HUES64 (cell line): ENCODE measurements at regions not wholly inside any gene's neighbourhood (a gene's known extent, or its start where the extent isn't known, plus 50 kb on each side); places are given as distances from the start of the nearest gene placed in this dataset.
"Not testable (repeated sequence)": the region's sequence is repeated elsewhere in the genome, so short reads cannot be mapped to it uniquely, and the experiment has no call there.

Experiments
- H3K27ac ChIP-seq: 2 replicates; pipeline ENCODE4 v1.7.0; 2013; ENCODE audit warnings: low read depth, low read length, inconsistent platforms
- H3K27me3 ChIP-seq: 2 replicates; pipeline ENCODE4 v1.6.1; 2013; ENCODE audit warnings: mild to moderate bottlenecking, low read length; ENCODE audit not compliant: insufficient read depth
- H3K36me3 ChIP-seq: 2 replicates; pipeline ENCODE4 v1.6.1; 2013; ENCODE audit warnings: mild to moderate bottlenecking, low read length; ENCODE audit not compliant: insufficient read depth
- H3K4me1 ChIP-seq: 2 replicates; pipeline ENCODE4 v1.6.1; 2013; ENCODE audit warnings: mild to moderate bottlenecking, low read length, moderate library complexity; ENCODE audit not compliant: insufficient read depth
- H3K4me3 ChIP-seq: 2 replicates; pipeline ENCODE4 v1.5.1; 2013; ENCODE audit warnings: mild to moderate bottlenecking, low read length, moderate library complexity
- H3K9ac ChIP-seq: 2 replicates; pipeline ENCODE4 v1.6.1; 2013; ENCODE audit warnings: mild to moderate bottlenecking, low read depth, low read length
- H3K9me3 ChIP-seq: 2 replicates; pipeline ENCODE4 v1.6.1; 2013; ENCODE audit warnings: low read depth, low read length; ENCODE audit not compliant: insufficient read depth
- WGBS: fragments of 150-250, 120-280 bp; methylation state at CpG from one replicate; pipeline ENCODE4 v1.1.7; 2013; ENCODE audit warnings: missing lambda C conversion rate; 5-methylcytosine and 5-hydroxymethylcytosine counted together

DNA sequence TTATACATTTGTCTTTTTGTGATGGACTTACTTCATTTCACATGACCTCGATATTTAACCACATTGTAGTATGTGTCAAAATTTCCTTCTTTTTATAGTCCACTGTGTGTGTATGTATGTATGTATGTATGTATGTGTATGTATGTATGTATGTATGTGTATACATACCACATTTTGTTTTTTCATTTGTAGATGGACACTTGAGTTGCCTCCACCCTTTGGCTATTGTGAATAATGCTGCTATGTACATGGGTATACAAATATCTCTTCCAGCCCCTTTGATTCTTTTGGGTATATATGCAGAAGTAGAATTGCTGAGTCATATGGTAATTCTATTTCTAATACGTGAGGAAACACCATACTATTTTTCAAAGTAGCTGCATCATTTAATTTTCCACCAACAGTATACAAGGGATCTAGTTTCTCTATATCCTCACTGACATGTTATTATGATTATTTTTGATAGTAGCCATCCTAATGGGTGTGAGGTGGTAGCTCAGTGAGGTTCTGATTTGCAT lies 228.2 kb downstream of the OPA1 start:
- peaks cover 31% of the 10 kb centered on the region for H3K4me1 ChIP-seq
- H3K27ac ChIP-seq: no peak overlapping the region
- no CpG with 5 or more reads among the region's 2 CpGs for WGBS
- peaks cover 3% of the 10 kb centered on the region; the same call in 1 of the 2 replicates for H3K9me3 ChIP-seq
- no peak overlapping the region for H3K4me3 ChIP-seq
- H3K27me3 ChIP-seq: peaks cover 4% of the 10 kb centered on the region
- H3K36me3 ChIP-seq: no peaks in the 10 kb centered on the region
- no peak overlapping the region for H3K9ac ChIP-seq

DNA sequence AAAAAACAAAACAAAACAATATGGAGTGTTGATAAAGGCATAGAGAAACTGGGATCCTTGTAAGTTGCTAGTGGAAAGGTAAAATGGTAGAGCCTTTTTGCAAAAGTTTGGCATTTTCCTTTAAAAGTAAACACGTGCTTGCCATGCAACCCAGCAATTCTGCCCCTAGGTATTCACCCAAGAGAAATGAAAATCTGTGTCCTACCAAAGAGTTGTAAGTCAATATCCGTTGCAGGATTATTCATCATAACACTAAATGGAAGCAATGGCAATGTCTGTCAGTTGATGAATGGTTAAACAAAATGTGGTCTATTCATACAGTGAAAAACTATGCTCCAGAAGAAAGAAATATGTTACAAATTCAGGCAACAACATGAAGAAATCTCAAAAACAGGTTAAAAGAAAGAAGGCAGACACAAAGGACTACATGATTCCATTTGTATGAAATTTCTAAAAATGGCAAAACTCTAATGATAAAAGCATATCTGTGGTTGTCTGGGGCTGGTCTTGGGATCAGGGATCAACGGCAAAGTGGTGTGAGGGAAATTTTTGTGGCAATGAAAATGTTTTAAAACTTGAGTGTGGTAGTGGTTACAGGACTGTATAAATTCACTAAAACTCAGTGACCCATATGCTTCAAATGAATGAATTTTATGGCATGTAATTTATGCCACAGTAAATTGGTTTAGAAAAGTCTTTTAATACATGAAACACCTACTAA lies 229.6 kb downstream of the OPA1 start:
- Histone ChIP-seq H3K27me3 (peaks cover 3% of the 10 kb centered on the region), H3K36me3 (no peaks in the 10 kb centered on the region), H3K27ac (no peak overlapping the region), H3K9ac (no peak overlapping the region), H3K4me3 (no peak overlapping the region), H3K9me3 (peaks cover 3% of the 10 kb centered on the region; the same call in 1 of the 2 replicates), H3K4me1 (peaks cover 31% of the 10 kb centered on the region)
- WGBS: 87% methylated on average over 3 of the region's 3 CpGs

DNA sequence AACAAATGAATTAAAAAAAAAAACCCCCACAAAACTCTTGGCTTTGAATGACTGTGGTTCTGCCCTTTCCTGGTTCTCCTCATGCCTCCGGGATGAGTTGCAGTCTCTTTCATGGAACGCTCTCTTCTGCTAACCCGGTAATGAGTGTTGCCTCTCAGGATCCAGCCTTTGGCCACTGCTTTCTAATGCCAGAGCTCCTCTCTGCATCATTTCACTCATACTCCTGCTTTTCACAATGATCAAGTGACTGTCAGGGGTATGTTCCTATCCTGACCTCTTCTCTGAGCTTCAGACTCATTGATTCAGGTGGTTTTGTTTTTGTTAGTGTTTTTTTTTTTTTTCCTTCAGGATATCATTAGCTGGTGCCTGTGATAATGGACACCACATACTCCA lies 230.2 kb downstream of the OPA1 start:
- H3K4me3 ChIP-seq, H3K27me3 ChIP-seq, H3K36me3 ChIP-seq, H3K27ac ChIP-seq, H3K9ac ChIP-seq, H3K9me3 ChIP-seq: not testable (repeated sequence)
- 80% methylated on average over 3 of the region's 3 CpGs for WGBS
- H3K4me1 ChIP-seq: peaks cover 32% of the 10 kb centered on the region

DNA sequence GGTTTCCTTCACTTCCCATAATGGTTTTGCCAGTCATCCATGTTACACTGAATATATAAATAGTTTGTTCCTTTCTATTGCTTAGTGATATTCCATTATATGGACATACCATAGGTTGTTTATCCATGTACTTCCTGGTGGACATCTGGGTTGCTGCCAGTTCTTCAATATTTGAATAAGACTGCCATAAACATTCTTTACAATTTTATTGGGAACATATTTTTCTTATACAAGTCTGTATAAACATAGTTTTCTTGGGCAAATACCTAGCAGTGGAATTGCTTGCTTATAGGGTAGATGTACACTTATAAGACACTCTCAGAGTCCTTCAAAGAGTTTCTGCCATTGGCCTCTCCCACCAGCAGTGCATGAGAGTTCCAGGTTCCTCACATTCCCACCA lies 231.4 kb downstream of the OPA1 start:
- Histone ChIP-seq H3K27ac (no peak overlapping the region), H3K27me3 (no peaks in the 10 kb centered on the region; the same call in 1 of the 2 replicates), H3K9me3 (peaks cover 3% of the 10 kb centered on the region; the same call in 1 of the 2 replicates), H3K4me1 (peaks cover 26% of the 10 kb centered on the region), H3K4me3 (no peak overlapping the region), H3K36me3 (no peaks in the 10 kb centered on the region), H3K9ac (no peak overlapping the region)

DNA sequence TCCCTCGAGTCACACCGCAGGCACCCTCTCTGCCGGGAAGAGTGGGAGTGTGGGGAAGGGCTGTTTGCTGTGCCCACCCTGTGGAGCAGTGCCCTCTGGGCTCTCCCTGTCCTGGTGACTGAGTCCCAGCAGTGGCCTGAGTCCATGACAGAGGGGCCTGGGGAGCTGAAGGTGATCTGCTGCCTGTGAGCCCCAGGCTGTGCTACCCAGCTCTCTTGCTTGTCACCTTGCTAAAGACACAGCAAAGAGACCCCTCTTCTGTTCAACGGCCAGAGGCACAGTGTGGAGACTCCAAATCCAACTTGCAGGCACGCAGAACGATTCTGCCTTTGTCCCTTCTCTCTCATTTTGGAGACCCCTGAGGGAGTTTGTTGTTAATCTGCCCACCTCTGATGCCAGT lies 232.6 kb downstream of the OPA1 start:
- WGBS: 93% methylated on average over 6 of the region's 6 CpGs
- peaks cover 18% of the 10 kb centered on the region for H3K4me1 ChIP-seq
- no peak overlapping the region for H3K9ac ChIP-seq
- peaks cover 3% of the 10 kb centered on the region; the same call in 1 of the 2 replicates for H3K9me3 ChIP-seq
- no peaks in the 10 kb centered on the region; the same call in 1 of the 2 replicates for H3K27me3 ChIP-seq
- no peak overlapping the region for H3K4me3 ChIP-seq
- H3K27ac ChIP-seq: no peak overlapping the region
- H3K36me3 ChIP-seq: no peaks in the 10 kb centered on the region

DNA sequence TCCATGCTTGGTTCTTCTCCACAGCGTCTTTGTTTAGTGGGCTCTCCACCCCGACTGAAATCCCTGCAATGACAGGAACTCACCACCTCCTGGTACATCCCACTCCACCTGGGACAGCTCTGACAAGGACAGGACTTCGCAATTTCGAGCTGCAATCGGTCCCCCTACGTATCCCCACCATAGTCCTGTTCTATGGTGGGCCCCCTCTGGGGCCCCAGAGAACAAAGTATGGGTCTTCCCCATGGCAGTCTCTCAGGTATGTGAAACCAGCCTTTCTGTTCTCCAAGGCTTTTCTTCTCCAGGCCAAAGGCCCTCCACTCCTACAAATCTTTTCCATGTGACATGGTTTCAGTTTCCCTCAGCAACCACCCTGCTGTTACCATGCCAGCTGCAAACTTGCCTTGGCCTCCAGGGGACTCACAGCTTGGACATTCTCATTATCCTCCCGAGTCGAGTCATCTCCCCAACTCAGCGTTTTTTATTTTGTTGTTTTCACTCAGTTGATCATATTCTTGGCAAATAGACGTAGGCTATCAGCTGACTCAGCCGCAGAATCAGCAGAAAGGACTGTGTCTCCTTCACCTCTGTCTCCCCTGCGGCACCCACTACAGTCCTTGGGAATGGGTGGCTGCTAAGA lies 233.3 kb downstream of the OPA1 start:
- H3K27me3 ChIP-seq: no peaks in the 10 kb centered on the region; the same call in 1 of the 2 replicates
- no peak overlapping the region for H3K9ac ChIP-seq
- WGBS: 90% methylated on average over 12 of the region's 12 CpGs
- no peak overlapping the region for H3K4me3 ChIP-seq
- peaks cover 18% of the 10 kb centered on the region for H3K4me1 ChIP-seq
- H3K36me3 ChIP-seq: no peaks in the 10 kb centered on the region
- H3K27ac ChIP-seq: no peak overlapping the region
- H3K9me3 ChIP-seq: peaks cover 3% of the 10 kb centered on the region; the same call in 1 of the 2 replicates

DNA sequence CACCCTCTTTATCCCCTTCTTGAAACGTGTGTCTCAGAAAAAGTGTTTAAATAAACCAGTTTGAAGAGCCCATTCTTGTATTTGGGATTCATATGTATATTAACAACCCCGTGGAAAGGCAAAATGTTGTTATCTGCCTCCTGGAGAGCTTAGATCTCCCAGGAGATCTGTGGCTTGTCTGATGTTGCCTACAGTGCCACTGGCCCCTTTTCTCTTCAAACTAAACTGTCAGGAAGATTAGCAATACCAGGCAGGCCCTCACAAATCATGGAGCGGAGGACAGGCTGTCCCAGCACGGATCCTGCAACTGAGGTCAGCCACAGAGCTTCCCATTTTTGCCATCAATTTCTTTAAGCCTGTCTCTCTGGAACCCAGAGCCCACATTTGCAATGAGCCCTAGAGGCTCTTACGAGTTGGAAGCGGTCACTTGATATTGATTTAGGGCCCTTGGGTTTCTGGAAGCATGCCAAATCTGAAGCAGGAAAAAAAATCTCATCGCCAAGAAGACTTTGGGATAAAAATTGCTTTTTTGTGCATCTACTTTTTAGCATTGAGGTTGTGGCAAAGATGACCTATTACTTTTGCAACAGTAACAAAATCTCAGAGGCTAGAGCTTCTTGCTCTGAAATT lies 234.1 kb downstream of the OPA1 start:
- Histone ChIP-seq H3K4me3 (no peak overlapping the region), H3K27ac (no peak overlapping the region), H3K9ac (no peak overlapping the region), H3K9me3 (peaks cover 3% of the 10 kb centered on the region; the same call in 1 of the 2 replicates), H3K4me1 (peaks cover 18% of the 10 kb centered on the region), H3K36me3 (no peaks in the 10 kb centered on the region), H3K27me3 (no peaks in the 10 kb centered on the region; the same call in 1 of the 2 replicates)
- WGBS: 57% methylated on average over 7 of the region's 7 CpGs

DNA sequence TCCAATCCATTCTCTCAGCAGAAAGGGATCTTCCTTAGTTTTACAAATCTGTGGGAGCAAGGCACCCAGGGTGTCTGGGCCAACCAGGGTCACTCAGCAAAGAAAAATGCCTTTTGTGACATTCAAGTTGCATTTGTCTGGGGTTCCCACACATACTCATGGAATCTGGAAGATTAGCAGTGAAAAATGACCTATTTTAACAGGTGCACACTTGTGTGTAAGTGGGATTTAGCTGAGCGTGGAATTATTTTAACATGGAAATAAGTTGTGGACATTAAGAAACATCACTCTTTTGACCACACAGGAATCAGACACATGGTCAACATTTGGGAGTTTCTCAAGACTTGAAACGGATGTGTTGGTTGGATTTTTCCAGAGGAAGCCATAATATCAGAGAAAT lies 234.9 kb downstream of the OPA1 start:
- Histone ChIP-seq H3K9ac (no peak overlapping the region), H3K36me3 (no peaks in the 10 kb centered on the region), H3K27me3 (no peaks in the 10 kb centered on the region; the same call in 1 of the 2 replicates), H3K9me3 (peaks cover 3% of the 10 kb centered on the region; the same call in 1 of the 2 replicates), H3K4me3 (no peak overlapping the region), H3K4me1 (peaks cover 18% of the 10 kb centered on the region), H3K27ac (no peak overlapping the region)
- 76% methylated on average over 2 of the region's 2 CpGs for WGBS

DNA sequence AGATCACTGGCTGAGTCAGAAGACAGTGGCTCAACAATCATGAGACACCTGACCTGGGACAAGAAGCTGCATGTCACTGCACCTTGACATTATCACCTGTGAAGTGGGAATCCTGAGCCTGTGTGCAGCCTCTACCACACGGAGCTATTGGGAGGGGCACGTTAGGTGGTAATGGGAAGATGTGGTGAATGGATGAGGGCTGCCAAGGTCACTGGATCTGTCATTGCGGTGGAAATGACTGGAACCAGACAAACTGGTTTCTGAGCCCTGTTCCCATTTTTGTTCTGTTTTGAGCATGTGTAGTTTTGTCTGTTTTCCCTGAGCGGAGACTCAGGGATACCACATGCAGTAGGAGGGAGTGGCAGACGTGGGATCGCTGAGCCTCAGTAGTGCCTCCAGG lies 235.5 kb downstream of the OPA1 start:
- no peak overlapping the region for H3K4me3 ChIP-seq
- no peaks in the 10 kb centered on the region; the same call in 1 of the 2 replicates for H3K27me3 ChIP-seq
- H3K27ac ChIP-seq: no peak overlapping the region
- peaks cover 18% of the 10 kb centered on the region for H3K4me1 ChIP-seq
- peaks cover 3% of the 10 kb centered on the region; the same call in 1 of the 2 replicates for H3K9me3 ChIP-seq
- 93% methylated on average over 6 of the region's 6 CpGs for WGBS
- H3K9ac ChIP-seq: no peak overlapping the region
- H3K36me3 ChIP-seq: no peaks in the 10 kb centered on the region

DNA sequence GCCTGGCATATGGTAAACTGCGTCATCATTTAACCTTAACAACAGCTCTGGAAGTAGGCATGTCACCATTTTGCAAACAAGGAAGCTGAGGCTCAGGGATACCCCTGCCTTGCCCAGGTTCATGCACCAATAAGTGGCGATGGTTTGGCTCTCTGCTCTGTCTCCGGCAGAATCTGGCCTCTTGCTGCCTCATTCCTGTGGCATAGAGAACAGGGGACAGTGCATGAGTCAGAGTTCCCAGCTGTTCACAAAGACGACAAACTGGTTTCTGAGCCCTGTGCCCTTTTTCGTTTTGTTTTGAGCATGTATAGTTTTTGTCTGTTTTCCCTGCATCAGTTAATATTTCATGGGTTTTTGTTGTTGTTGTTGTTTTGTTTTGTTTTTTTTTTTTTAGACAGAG lies 236.8 kb downstream of the OPA1 start:
- H3K36me3 ChIP-seq: no peaks in the 10 kb centered on the region
- H3K27ac ChIP-seq: no peak overlapping the region
- WGBS: 83% methylated on average over 5 of the region's 5 CpGs
- H3K27me3 ChIP-seq: no peaks in the 10 kb centered on the region; the same call in 1 of the 2 replicates
- H3K4me1 ChIP-seq: peaks cover 18% of the 10 kb centered on the region
- H3K9ac ChIP-seq: no peak overlapping the region
- H3K9me3 ChIP-seq: no peaks in the 10 kb centered on the region
- no peak overlapping the region for H3K4me3 ChIP-seq

DNA sequence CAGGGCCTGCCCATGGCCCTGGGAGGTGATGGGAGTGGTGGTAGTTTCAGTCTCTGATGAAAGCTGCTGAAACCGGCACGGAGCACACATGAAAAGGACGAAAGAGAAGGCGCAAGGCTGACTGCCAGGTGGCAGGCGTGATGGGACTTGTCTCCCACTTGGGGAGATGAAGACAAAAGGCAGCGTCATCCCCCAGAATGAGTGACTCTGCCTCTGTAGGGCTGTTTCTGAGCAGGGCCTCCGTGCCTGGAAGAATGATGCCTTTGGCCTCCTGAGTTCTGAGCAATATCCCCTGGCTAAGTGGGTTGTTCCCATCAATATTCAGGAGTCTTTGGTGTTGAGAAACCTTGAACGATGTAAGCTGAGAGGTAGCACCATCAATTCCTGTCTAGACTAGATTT lies 237.8 kb downstream of the OPA1 start:
- 92% methylated on average over 8 of the region's 8 CpGs for WGBS
- no peaks in the 10 kb centered on the region for H3K9me3 ChIP-seq
- H3K4me3 ChIP-seq: no peak overlapping the region
- peaks cover 16% of the 10 kb centered on the region for H3K4me1 ChIP-seq
- H3K36me3 ChIP-seq: no peaks in the 10 kb centered on the region
- no peak overlapping the region for H3K27ac ChIP-seq
- no peaks in the 10 kb centered on the region; the same call in 1 of the 2 replicates for H3K27me3 ChIP-seq
- no peak overlapping the region for H3K9ac ChIP-seq
